ENCODE measurements at regions not wholly inside any gene's neighbourhood (a gene's known extent, or its start where the extent isn't known, plus 50 kb on each side); places are given as distances from the start of the nearest gene placed in this dataset.

- no peak overlapping the region for H3K27ac Mint-ChIP-seq
- peaks cover 13 to 20% of the 10 kb centered on the region in 2 experiments for H3K9me3 ChIP-seq (ENCODE audit: control insufficient read depth in 1 of 2, insufficient read depth in 1 of 2, low read length in 2 of 2)
- ChIA-PET CTCF (no interaction called here), POLR2A (no interaction called here)
- intact Hi-C loops (cut with DNase I, micrococcal nuclease) = no loop called here
- no peak for DNase-seq
- no peak for TF ChIP-seq CTCF (IDR thresholded peaks at IDR 0.05)
- ATAC-seq (ENCODE audit: poor library complexity) = no peak
- no peak overlapping the region for H3K4me3 Mint-ChIP-seq
- no peak overlapping the region for H3K27ac ChIP-seq (ENCODE audit: low read depth in 1 of 2, low read length in 2 of 2)
- no peaks in the 10 kb centered on the region for H3K4me1 ChIP-seq (ENCODE audit: insufficient read depth, low read length)
- H3K27me3 Mint-ChIP-seq = no peaks in the 10 kb centered on the region
- no peaks in the 10 kb centered on the region for H3K27me3 ChIP-seq (ENCODE audit: control insufficient read depth in 1 of 2, insufficient read depth in 2 of 2, low read length in 2 of 2)
- H3K9me3 Mint-ChIP-seq = peaks cover 15% of the 10 kb centered on the region
- H3K36me3 ChIP-seq (ENCODE audit: insufficient read depth, low read length) = no peaks in the 10 kb centered on the region
- no peaks in the 10 kb centered on the region for H3K36me3 Mint-ChIP-seq (ENCODE audit: low read depth)
- no peaks in the 10 kb centered on the region for H3K4me1 Mint-ChIP-seq (ENCODE audit: low read depth)
- H3K4me3 ChIP-seq (ENCODE audit: low read length) = no peak overlapping the region
Observed at GRCh38 chr11:15526859-15527450, 412.2 kb downstream of the INSC start.

- H3K4me1 ChIP-seq (ENCODE audit: insufficient read depth, low read length) = no peaks in the 10 kb centered on the region
- ChIA-PET POLR2A (no interaction called here), CTCF (no interaction called here)
- intact Hi-C loops (cut with DNase I, micrococcal nuclease) = no loop called here
- Mint-ChIP-seq H3K36me3 (ENCODE audit: low read depth) (no peaks in the 10 kb centered on the region), H3K9me3 (peaks cover 6% of the 10 kb centered on the region), H3K27me3 (no peaks in the 10 kb centered on the region), H3K4me1 (ENCODE audit: low read depth) (no peaks in the 10 kb centered on the region), H3K27ac (no peak overlapping the region), H3K4me3 (no peak overlapping the region)
- H3K4me3 ChIP-seq (ENCODE audit: low read length) = no peak overlapping the region
- H3K9me3 ChIP-seq (ENCODE audit: control insufficient read depth in 1 of 2, insufficient read depth in 1 of 2, low read length in 2 of 2) = peaks cover under 1 to 4% of the 10 kb centered on the region in 2 experiments
- no peak for TF ChIP-seq CTCF (IDR thresholded peaks at IDR 0.05)
- H3K27ac ChIP-seq (ENCODE audit: low read depth in 1 of 2, low read length in 2 of 2) = no peak overlapping the region
- no peak for ATAC-seq (ENCODE audit: poor library complexity)
- H3K36me3 ChIP-seq (ENCODE audit: insufficient read depth, low read length) = no peaks in the 10 kb centered on the region
- no peaks in the 10 kb centered on the region for H3K27me3 ChIP-seq (ENCODE audit: control insufficient read depth in 1 of 2, insufficient read depth in 2 of 2, low read length in 2 of 2)
- DNase-seq = no peak
Observed at GRCh38 chr11:15532432-15532831, 417.7 kb downstream of the INSC start.

- Mint-ChIP-seq H3K4me3 (no peak overlapping the region), H3K4me1 (ENCODE audit: low read depth) (no peaks in the 10 kb centered on the region), H3K36me3 (ENCODE audit: low read depth) (no peaks in the 10 kb centered on the region), H3K27ac (no peak overlapping the region), H3K27me3 (no peaks in the 10 kb centered on the region), H3K9me3 (peaks cover 3% of the 10 kb centered on the region)
- no peak overlapping the region for H3K4me3 ChIP-seq (ENCODE audit: low read length)
- H3K9me3 ChIP-seq (ENCODE audit: control insufficient read depth in 1 of 2, insufficient read depth in 1 of 2, low read length in 2 of 2) = no peaks in the 10 kb centered on the region
- H3K27me3 ChIP-seq (ENCODE audit: control insufficient read depth in 1 of 2, insufficient read depth in 2 of 2, low read length in 2 of 2) = no peaks in the 10 kb centered on the region
- ATAC-seq (ENCODE audit: poor library complexity) (no peak), DNase-seq (no peak)
- no peak overlapping the region for H3K27ac ChIP-seq (ENCODE audit: low read depth in 1 of 2, low read length in 2 of 2)
- intact Hi-C loops (cut with DNase I, micrococcal nuclease) = no loop called here
- no peak for TF ChIP-seq CTCF (IDR thresholded peaks at IDR 0.05)
- no peaks in the 10 kb centered on the region for H3K36me3 ChIP-seq (ENCODE audit: insufficient read depth, low read length)
- ChIA-PET CTCF (no interaction called here), POLR2A (no interaction called here)
- no peaks in the 10 kb centered on the region for H3K4me1 ChIP-seq (ENCODE audit: insufficient read depth, low read length)
Observed at GRCh38 chr11:15534266-15534665, 419.5 kb downstream of the INSC start.
